Lower leg skin (tissue), 3 donors: ENCODE measurements at regions not wholly inside any gene's neighbourhood (a gene's known extent, or its start where the extent isn't known, plus 50 kb on each side); places are given as distances from the start of the nearest gene placed in this dataset.

Experiments
- POLR2A ChIP-seq, 2 donors: fragments of 450-650 bp; IDR thresholded peaks; one replicate each; pipeline ENCODE4 v1.6.1; 2016 to 2017; ENCODE audit warnings: antibody characterized with exemption in 2 of 2, mild to moderate bottlenecking in 1 of 2, moderate library complexity in 1 of 2
- TF ChIP-seq, protein P1 (sequence below), 3 donors: fragments of 450-650 bp; IDR thresholded peaks; one replicate each; pipeline ENCODE4 v1.5.1; 2016; ENCODE audit warnings: antibody characterized with exemption in 3 of 3, mild to moderate bottlenecking in 3 of 3, moderate library complexity in 2 of 3

DNA sequence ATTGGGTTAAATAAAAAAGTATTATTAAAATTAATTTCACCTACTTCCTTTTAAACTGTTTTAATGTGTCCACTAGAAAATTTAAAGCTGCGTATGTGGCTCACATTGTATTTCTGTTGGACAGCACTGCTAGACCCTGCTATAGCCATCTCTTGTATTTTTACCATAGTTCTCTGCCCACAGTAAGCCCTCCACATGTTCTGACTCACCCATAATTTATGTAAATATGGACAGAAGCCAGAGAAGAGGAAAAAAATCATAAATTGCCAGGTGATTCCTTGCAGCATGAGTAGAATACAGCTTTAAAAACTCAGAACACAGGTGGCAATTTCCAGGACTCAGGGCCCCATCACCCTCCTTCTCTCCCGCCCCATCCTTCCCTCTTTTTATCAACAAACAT lies 142.4 kb upstream of the MEX3C start:
- TF ChIP-seq, protein P1, sequence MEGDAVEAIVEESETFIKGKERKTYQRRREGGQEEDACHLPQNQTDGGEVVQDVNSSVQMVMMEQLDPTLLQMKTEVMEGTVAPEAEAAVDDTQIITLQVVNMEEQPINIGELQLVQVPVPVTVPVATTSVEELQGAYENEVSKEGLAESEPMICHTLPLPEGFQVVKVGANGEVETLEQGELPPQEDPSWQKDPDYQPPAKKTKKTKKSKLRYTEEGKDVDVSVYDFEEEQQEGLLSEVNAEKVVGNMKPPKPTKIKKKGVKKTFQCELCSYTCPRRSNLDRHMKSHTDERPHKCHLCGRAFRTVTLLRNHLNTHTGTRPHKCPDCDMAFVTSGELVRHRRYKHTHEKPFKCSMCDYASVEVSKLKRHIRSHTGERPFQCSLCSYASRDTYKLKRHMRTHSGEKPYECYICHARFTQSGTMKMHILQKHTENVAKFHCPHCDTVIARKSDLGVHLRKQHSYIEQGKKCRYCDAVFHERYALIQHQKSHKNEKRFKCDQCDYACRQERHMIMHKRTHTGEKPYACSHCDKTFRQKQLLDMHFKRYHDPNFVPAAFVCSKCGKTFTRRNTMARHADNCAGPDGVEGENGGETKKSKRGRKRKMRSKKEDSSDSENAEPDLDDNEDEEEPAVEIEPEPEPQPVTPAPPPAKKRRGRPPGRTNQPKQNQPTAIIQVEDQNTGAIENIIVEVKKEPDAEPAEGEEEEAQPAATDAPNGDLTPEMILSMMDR (IDR thresholded peaks at IDR 0.05), result no peak
- TF ChIP-seq POLR2A (IDR thresholded peaks at IDR 0.05), result no peak
